Inferior parietal cortex (tissue), 1 donor: ENCODE measurements at regions not wholly inside any gene's neighbourhood (a gene's known extent, or its start where the extent isn't known, plus 50 kb on each side); places are given as distances from the start of the nearest gene placed in this dataset.

Experiments
- DNase-seq: peaks from one replicate; pipeline ENCODE4 v3.0.0-alpha.2; 2016; ENCODE audit errors: extremely low spot score

DNA sequence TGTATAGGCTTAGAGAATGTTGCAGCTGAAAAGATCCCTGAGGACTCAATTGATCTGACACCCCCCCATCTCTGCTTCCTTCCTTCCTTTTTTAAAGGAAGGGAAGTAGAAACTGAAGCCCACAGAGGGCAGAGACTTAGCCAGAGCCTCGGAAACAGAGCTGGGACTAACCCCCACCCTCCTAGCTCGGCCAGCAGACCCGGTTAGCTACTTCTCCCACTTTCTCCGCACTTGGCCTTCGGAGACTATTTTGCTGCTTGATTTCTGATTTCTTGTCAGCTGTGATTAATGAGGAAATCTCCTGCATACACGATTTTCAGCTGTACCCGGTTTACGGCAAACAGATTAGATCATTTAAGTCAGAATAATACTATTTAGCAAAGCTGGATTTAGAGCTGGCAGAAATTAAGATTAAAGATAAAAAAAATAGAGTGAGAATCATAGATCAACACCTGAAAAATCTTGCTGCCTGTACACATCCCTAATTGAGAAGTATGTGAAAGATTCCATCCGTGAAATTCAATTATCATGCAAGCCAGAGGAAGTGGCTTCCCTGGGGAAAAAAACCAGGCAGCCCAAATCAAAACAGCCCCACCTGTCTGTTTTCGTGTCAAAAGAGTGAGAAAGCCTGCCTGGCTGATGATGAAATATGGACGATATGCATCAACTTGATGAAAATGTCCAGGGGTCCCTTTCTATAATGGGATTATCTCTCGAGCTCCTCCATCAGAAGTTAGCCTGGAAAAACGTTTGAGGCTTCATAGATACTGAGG is 159.5 kb upstream of the SHB start:
- no peak for DNase-seq

DNA sequence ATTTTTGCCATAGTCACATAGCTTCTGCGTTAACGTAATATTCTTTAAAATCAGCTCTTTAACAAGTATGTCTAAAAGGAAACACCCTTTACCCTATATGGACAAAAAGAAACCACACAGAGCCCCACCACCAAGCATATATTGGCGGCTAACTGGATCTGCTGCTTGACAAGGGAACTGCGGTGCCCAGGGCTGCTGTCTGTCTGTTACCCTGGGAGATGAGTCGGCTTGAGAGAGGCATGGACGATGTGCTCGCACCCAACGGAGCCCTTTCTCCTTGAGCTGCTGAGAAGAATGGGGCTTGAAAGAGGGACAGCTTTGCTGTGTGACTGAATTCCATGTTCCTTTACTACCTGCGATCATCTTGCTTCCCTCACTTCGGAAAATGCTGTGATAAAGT is 158.6 kb upstream of the SHB start:
- DNase-seq = no peak

- no peak for DNase-seq
These were observed 158.1 kb upstream of the SHB start for GRCh38 chr9:38227061-38227540.

DNA sequence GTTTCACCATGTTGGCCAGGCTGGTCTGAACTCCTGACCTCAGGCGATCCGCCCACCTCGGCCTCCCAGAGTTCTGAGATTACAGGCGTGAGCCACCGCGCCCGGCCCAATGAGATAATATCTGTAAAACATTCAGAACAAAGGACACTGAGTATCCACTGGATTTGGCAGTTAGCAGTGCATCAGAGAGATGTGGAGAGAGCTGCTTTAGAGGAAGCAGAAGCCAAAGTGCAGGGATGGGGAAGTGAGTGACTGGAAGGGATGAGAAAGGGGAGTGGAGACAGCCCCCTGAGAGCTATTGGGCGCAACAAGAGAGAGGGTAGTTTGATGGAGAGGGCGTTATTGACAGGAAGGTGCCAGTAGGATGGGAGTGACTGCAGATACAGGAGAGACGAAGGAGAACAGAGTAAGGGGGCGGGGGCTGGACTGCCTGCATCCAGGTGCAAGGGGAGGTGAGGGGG is 157.5 kb upstream of the SHB start:
- DNase-seq = no peak

DNA sequence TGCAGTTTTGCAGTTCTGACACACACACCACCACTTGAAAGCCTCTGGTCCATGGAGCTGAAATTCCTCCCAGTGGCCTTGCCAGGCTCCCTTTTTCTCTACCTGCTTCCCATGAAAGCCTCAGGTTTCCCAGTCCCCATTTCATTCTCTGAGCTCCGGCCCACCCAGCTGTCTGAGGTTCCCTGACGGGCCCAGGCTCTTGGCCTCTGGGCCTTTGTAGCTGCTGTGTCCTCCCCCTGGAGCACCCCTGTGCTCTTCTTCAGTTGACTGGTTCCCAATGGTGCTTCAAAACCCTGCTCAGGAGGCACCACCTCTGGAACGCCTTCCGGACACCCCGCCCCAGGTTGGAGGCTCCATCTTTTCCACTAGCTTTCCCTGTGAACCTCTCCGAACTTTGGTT is 155.9 kb upstream of the SHB start:
- DNase-seq = no peak

DNA sequence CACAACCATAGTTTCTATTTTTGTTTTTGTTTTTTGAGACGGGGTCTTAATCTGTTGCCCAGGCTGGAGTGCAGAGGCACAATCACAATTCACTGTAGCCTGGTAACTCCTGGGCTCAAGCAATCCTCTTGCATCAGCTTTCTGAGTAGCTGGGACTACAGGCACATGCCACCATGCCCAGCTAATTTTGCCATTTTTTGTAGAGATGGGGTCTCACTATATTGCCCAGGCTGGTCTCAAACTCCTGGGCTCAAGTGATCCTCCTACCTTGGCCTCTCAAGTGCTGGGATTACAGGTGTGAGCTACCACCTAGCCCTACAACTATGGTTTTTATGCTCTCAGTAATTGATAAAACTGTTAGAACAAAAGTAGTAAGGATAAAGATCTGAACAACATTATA is 147.5 kb upstream of the SHB start:
- DNase-seq = no peak

DNA sequence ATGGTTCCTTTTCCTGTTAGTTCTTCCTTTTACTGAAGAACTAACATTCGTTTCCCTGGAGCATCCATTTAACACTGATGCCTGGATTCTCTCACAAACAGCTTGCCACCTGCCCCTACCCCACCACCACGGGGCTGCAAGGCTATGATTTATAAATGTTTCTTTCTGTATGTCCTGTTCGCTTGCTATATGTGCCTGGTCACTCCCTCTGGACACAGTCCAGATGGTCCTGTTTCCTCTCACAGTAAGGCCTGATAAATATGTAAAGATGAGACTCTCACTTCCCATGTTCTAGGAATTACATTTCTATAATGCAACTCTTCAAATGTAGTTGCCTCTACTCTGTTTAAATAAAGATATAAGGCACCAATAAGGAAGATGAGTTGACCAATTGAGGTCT is 146.4 kb upstream of the SHB start:
- DNase-seq = no peak

GRCh38 chr9:38214432-38214831 is 145.4 kb upstream of the SHB start:
- no peak for DNase-seq

DNA sequence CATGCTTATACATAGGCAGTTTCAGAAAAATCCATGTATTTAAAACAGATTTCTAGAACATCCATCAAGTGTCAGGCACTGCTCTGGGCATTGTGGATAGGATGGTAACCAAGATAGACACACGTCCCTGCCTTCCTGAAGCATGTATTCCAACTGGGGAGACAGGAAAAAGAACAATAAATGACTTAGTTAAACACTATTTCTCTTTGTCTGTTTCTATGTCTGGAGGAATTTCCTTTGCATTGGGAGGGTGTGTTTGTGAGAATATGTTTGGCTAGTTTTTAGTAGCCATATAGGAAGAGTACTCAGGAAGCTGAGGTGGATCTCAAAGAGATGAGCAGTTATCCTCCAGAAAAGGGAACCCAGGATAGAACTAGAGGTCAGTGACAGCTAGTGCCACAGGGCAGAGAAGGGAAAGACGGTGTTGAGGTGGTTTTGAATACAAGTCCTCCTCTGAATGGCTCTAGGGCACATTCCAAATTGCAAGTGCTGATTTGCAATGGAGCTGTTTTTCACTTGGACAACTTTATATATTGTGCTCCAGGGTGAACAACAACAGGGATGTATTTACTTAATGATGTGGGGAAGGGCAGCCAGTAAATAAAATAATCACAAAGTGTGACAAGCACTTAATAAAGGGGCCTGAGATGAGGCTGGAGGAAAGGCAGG is 144.7 kb upstream of the SHB start:
- DNase-seq = no peak

DNA sequence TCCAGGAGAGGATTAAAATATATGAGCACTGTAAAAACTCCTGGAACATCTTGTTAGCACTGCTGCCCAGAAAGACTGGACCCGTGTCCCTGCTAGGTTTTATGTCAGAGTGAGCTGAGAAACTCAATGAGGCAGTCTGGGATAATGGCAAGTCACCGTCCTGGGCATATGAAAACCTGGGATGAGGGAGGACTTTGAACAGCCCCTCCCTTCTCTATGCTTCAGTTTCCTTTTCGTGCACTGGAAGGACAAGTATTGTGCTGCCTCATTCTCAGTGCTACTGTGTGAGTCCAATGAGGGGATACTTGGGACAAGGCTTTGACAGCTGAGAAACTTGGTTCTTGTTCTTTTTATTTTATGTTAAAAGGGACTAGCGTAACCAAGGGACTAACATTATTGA is 143.0 kb upstream of the SHB start:
- no peak for DNase-seq

- DNase-seq = no peak
These were observed 142.0 kb upstream of the SHB start for GRCh38 chr9:38211002-38211401.

GRCh38 chr9:38208206-38208901 is 139.3 kb upstream of the SHB start:
- no peak for DNase-seq

DNA sequence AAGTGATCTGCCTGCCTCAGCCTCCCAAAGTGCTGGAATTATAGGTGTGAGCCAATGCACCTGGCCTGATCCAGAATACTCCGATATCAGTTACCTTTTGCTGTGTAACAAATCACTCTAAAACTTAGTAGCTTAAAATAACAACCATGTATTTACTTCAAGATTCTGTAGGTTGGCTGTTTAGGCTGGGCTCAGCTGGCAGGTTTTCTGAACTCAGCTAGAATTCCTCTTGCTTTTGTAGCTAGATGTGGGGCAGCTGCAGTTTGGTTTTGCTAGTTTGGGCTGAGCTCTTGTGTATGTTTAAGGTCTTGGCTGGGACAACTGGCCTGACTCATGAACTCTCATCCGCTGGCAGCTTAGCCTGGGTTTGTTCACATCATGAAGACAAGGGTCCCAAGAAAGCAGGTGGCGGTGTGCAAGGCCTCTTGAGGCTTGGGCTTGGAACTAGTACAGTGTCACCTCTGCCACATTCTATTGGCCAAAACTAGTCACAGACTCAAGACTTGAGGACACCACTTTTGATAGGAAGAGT is 138.3 kb upstream of the SHB start:
- DNase-seq = no peak

- DNase-seq = no peak
These were observed 136.3 kb upstream of the SHB start for GRCh38 chr9:38205279-38205678.

DNA sequence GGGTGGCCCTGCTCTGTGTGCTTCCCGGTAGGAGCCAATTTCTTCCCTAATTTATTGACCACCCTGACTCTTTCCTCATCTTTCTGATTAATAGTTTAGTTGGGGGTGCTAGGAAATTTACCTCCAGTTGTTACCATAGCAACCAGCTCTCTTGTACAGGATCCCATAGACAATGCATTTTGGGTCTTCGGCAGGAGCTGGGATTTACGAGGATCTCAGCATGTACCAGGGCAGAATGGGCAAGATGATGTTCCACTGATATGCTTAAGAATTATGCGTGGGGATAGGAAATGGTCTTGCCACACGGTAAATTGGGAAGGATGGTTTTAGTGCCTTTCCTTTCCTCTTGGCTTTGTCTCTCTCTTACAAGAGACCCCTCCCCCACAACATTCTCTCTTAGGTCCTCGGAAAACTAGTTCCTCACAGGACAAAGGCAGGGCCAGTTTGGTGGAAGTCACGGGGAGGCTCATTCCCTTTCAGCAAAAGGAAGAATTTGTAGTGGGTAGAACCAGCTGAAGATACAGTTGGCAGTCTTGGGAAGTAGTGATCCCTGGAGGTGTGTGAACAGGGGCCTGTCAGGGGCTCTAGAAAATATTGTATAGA is 133.4 kb upstream of the SHB start:
- DNase-seq = no peak

GRCh38 chr9:38201844-38202243 is 132.8 kb upstream of the SHB start:
- DNase-seq = no peak

DNA sequence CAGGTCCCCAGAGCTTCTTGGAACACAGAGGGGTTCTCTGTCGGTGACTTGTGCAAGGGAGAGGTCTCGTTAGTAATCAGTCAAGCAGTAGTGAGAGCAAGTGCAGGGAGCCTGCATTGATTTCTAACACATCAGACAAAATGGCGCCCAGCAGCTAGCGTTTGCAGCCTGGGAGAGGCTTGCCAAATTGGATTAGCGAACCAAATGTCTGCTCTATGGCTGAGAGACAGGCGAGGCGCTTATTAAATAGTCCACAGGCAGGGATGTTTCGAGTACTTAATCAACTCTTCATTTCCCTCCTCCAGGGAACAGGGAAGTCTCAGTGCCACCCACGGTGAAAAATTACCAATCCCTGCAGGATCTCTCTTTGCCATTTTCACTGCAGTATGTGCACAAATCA is 131.4 kb upstream of the SHB start:
- DNase-seq = peak; percentile 15

DNA sequence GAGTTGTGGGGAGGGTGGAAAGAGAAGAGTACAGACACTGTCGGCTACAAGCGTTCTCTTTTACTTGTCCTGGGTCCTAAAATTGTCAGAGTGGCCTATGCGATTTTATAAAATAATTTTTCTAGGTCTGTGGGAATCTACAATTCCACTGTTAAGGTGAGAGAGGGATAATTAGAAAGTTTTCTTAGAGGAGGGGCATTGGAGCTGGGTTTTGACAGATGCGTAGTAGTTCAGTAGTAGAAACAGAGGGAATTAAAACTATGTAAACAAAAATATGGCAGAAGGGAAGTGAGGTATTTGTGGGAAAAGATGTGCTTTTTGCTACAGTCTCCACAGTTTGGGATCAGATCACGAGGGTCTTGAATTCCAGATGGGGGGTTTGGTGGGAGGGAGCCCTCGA is 129.1 kb upstream of the SHB start:
- no peak for DNase-seq

DNA sequence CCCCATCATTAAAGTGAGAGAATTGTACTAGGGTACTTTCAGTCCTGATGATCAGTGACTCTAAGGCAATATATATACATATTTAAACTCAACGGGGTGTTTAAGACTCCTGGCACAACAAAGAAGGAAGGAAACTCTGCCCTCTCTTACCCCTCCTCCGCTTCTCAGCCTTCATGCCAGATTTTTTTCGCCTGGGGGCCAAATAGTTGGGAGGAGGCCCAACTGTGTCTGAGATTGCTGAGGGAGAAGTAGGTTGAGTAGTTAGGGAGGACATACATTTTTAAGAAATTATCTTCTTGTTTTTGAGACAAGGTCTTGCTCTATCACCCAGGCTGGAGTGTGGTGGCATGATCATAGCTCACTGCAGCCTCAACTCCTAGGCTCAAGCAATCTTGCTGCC is 127.7 kb upstream of the SHB start:
- no peak for DNase-seq

DNA sequence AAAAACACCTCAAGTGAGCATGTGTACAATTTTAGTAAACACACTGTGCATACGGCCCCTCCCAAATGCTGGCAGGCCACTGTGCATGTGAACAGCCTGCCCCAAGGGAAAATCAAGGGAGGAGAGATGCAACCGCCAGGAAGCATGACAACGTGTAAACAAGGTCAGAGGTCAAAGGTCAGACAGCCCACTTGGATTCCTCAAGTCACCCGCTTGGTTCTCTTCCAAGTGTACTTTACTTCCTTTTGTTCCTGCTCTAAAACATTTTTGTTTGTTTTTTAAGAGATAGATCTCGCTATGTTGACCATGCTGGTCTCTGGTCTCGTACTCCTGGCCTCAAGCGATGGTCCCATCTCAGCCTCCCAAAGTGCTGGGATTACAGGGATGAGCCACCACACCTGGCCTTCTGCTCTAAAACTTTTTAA is 126.7 kb upstream of the SHB start:
- DNase-seq = no peak

DNA sequence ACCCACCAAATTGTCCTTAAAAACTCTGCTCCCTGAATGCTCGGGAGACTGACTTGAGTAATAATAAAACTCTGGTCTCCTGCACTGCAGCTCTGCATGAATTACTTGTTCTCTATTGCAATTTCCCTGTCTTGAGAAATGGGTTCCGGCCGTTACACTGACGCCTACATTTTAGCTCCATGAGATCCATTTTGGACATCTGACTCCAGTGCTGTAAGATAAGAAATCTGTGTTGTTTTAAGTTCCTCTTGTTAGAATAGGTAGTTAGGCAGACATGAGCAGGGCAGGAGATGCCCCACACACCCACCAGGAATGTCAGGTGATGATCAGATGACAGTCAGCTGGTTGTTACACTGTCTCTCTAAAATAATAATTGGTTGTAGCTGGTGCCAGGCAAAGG is 125.8 kb upstream of the SHB start:
- DNase-seq = no peak

- no peak for DNase-seq
These were observed 123.8 kb upstream of the SHB start for GRCh38 chr9:38192731-38193265.
